ENCODE measurements at regions not wholly inside any gene's neighbourhood (a gene's known extent, or its start where the extent isn't known, plus 50 kb on each side); places are given as distances from the start of the nearest gene placed in this dataset.

DNA sequence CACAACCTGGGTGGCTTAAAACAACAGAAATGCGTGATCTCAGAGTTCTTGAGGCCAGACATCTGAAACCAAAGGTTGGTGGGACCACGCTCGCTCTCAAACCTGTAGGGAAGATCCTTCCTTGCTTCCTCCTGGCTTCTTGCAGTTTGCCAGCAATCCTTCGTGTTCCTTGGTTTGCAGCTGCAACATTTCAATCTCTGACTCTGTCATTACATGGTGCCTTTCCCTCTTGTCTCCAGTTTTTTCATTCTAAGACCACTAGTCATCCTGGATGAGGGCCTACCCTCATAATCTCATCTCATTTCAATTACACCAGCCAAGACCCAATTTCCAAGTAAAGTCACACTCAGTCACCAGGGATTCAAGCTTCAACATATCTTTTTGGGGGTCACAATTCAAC is 388.0 kb downstream of the GPM6A start:
- TF ChIP-seq CTCF (IDR thresholded peaks at IDR 0.05; ENCODE audit: control extremely low read depth in 1 of 3, insufficient read depth in 1 of 3, low read depth in 1 of 3, low read length in 3 of 3), result no peak
- TF ChIP-seq KDM5A (IDR thresholded peaks at IDR 0.05; ENCODE audit: low read length), result no peak
- TF ChIP-seq JUND (IDR thresholded peaks at IDR 0.05; ENCODE audit: low read length), result no peak

All from H1 (cell line).